Upper lobe of left lung (tissue), 4 donors: ENCODE measurements at regions not wholly inside any gene's neighbourhood (a gene's known extent, or its start where the extent isn't known, plus 50 kb on each side); places are given as distances from the start of the nearest gene placed in this dataset.

Experiments used
- CTCF ChIP-seq, 6 experiments: fragments of 450-650 bp in 4 of 6; fragments of 200-600 bp in 2 of 6; sonication (generic) in 2 of 6; IDR thresholded peaks; one replicate each; pipeline ENCODE4 v1.5.1; 2016 to 2019; ENCODE audit warnings: antibody characterized with exemption in 6 of 6
- POLR2A ChIP-seq, 4 donors: fragments of 450-650 bp; IDR thresholded peaks; one replicate each; pipeline ENCODE4 v1.5.1; 2016 to 2017; ENCODE audit warnings: antibody characterized with exemption in 4 of 4, mild to moderate bottlenecking in 2 of 4
- POLR2AphosphoS5 ChIP-seq, 2 donors: sonication (generic); formaldehyde crosslinking; IDR thresholded peaks; one replicate each; pipeline ENCODE4 v1.5.1; 2017; ENCODE audit warnings: antibody characterized with exemption in 2 of 2

DNA sequence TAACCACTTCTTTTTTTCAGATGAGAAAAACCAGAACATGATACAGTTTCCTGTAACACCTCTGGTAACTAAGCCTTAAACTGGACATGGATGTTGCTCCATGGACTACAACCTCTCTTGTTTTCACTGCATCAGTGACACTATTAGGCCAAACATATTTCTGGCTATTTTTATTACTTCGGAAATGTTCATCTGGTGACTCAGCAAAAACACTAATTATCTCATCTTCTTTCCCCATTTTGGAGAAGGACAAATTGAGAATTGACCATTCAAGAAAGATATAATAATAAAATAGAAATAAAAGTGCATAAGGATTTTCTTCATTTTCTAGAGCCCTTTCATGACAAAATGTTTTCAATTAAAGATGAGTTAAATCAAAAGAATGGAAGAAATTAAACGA is 361.9 kb upstream of the TECRL start:
- TF ChIP-seq CTCF (IDR thresholded peaks at IDR 0.05): no peak
- TF ChIP-seq POLR2AphosphoS5 (IDR thresholded peaks at IDR 0.05): no peak
- no peak for TF ChIP-seq POLR2A (IDR thresholded peaks at IDR 0.05)
